Coronary artery (tissue), 2 donors: ENCODE measurements at regions not wholly inside any gene's neighbourhood (a gene's known extent, or its start where the extent isn't known, plus 50 kb on each side); places are given as distances from the start of the nearest gene placed in this dataset.

Source experiments
- DNase-seq: peaks from one replicate; pipeline ENCODE4 v3.0.0-alpha.2; 2017; ENCODE audit warnings: low spot score
- H3K27ac ChIP-seq, 2 donors: fragments of 200-600 bp; sonication (generic); one replicate each; pipeline ENCODE4 v1.5.1; 2016 to 2019
- H3K4me3 ChIP-seq: fragments of 200-600 bp; sonication (generic); 2 replicates; pipeline ENCODE4 v1.5.1; 2016; ENCODE audit warnings: mild to moderate bottlenecking, moderate library complexity
- TF ChIP-seq, protein P1 (sequence below): fragments of 200-600 bp; sonication (generic); IDR thresholded peaks from one replicate; pipeline ENCODE4 v1.5.1; 2019; ENCODE audit warnings: antibody characterized with exemption

DNA sequence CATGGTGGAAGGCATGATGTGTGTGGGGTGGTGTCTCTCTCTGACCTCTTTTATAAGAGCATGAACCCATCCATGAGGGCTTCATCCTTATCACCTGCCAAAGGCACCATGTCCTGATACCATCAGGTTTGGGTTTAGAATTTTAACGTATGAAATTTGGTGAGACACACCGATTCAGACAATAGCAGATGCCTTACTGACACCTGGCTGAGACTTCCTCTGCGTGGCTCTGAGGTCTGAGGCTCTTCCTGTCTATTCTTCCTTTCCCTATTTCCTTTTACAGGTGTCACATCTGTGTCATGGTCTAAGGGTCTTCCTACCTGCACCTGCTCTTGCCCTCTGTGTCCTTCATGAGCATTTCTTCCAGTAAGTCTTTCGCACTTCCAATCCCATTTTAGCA, 320.7 kb upstream of the CLNK start:
- H3K4me3 ChIP-seq, result no peak overlapping the region
- DNase-seq, result no peak
- no peak overlapping the region for H3K27ac ChIP-seq
- TF ChIP-seq, protein P1, sequence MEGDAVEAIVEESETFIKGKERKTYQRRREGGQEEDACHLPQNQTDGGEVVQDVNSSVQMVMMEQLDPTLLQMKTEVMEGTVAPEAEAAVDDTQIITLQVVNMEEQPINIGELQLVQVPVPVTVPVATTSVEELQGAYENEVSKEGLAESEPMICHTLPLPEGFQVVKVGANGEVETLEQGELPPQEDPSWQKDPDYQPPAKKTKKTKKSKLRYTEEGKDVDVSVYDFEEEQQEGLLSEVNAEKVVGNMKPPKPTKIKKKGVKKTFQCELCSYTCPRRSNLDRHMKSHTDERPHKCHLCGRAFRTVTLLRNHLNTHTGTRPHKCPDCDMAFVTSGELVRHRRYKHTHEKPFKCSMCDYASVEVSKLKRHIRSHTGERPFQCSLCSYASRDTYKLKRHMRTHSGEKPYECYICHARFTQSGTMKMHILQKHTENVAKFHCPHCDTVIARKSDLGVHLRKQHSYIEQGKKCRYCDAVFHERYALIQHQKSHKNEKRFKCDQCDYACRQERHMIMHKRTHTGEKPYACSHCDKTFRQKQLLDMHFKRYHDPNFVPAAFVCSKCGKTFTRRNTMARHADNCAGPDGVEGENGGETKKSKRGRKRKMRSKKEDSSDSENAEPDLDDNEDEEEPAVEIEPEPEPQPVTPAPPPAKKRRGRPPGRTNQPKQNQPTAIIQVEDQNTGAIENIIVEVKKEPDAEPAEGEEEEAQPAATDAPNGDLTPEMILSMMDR, result no peak

DNA sequence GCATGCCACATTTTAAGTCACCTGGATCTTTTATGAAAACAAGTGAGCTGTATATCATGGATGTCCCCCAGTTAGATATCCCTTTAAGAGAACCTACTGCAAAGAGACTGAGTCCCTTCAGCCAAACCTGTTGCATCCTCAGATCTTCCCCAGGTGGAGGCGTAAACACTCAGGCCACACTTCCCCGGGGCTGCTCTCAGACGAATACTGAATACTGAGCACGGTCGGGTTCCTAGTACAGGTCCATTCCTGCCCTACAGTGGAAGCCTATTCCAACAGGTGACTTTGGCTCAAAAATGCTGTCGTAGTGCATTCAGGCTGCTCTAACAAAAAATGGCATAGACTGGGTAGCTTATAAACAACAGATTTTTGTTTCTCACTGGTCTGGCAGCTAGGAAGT, 320.2 kb upstream of the CLNK start:
- Histone ChIP-seq H3K27ac (no peak overlapping the region), H3K4me3 (no peak overlapping the region)
- TF ChIP-seq, protein P1, result no peak
- no peak for DNase-seq

DNA sequence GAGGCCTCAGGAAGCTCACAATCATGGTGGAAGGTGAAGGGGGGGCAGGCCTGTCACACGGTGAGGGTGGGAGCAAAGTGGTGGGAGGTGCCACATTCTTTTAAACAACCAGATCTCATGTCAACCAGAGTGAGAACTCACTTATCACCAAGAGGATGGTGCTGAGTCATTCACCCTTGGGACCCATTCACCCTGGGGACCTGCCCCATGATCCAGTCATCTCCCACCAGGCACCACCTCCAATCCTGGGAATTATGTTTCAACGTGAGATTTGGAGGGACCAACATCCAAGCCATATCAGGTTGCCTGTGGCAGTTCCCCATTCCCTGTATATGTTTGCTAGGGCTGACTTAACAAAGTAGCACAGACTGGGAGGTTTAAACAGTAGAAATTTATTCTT, 318.4 kb upstream of the CLNK start:
- TF ChIP-seq, protein P1, result no peak

DNA sequence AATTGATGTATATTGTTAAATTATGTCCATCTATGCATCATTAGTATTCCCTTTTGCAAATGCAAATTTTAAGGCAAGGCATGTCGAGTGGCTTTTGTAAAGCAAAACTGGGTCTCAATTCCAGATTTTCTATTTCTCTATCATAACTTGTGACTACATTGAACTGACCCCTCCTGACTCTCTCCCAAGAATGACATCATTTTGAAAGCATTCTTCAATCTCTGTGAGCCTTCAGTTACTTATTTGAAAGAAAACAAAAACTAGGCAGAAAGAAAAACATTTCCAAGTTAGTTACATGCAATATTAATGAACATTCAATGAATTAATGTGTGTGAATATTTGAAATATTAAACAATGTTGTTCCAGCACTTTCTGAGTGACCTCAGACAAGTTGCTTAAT, 314.3 kb upstream of the CLNK start:
- no peak for DNase-seq
- Histone ChIP-seq H3K4me3 (no peak overlapping the region), H3K27ac (no peak overlapping the region)
- TF ChIP-seq, protein P1, result no peak

More for the DNA sequence above, 318.4 kb upstream of the CLNK start:
- no peak for DNase-seq
- Histone ChIP-seq H3K27ac (no peak overlapping the region), H3K4me3 (no peak overlapping the region)

DNA sequence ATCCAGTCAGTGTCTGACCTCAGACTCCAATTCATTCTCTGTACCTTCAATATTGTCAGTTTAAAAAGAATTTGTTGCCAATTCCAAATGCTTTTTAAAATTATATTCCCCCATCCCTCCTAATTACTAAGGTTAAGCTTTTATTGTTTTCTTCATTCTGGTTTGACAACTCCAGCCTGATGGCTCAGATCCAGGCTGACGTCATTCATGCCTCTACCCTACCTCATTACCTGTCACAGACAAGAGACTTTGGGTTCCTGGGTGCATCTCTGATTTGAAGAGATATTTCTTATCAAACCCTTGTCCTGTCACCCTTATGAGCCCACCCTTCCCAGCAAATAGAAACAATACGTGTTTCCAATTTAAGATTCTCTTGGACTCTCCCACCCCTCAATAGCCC, 300.2 kb upstream of the CLNK start:
- no peak for DNase-seq
- no peak overlapping the region for H3K27ac ChIP-seq
- H3K4me3 ChIP-seq, result no peak overlapping the region
- TF ChIP-seq, protein P1, result no peak

DNA sequence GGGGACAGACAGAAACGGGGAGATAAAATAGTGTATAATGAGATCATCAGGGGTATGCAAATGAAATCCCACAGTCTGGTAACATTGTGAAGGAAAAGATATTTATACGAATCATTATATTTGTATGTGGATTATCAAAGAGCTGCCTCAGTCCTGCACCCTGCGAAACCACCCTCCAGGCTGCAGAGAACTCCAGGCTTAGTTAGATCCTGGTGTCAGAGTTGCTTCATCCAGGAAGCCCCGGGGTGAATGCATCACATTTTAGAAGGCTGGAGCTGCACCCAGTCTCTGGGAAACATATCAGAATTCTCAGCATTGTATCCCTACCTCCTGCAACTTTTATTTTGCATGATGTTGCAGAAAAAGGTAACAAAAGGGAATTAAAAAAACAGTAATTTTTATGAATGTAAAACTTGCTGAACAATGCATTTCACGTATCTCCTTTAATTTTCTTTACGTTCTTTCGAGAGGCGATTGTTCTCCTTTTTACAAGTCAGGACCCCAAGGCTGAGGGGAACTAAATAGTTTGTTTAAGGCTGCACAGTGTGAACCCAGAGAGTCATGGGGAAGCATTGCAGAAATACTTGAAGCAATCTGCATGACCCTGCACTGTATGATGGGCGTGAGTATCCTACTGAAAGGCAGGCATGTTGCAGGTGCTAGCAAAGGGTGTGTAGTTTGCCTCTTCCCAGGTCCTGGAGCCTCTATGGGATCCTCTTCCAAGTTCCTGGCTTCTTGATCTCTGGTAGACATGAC, 299.5 kb upstream of the CLNK start:
- TF ChIP-seq, protein P1, result no peak
- DNase-seq, result no peak
- H3K27ac ChIP-seq, result no peak overlapping the region
- H3K4me3 ChIP-seq, result no peak overlapping the region

DNA sequence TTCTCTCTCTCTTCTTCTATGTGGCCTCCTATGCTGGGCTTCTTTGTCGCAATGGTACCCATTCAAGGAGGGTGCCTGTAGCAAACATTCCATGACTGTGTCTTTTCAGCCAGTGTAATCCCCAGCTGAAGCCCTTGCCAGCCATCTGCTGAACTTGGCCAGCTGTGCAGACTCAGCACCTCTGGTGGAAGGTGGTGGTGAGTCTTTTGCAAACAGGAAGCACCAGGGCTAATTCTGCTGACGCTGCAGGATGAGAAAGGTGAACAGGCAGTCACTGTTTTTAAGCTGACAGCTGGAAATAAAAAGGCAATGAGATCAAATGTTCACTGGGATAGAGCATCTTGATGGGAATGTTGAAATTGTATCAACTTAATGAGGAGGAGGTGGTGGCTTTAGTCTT, 298.7 kb upstream of the CLNK start:
- Histone ChIP-seq H3K27ac (no peak overlapping the region), H3K4me3 (no peak overlapping the region)
- DNase-seq, result no peak
- TF ChIP-seq, protein P1, result no peak
